HG03469 (cell line): ENCODE measurements at regions not wholly inside any gene's neighbourhood (a gene's known extent, or its start where the extent isn't known, plus 50 kb on each side); places are given as distances from the start of the nearest gene placed in this dataset.

Experiments used
- ATAC-seq: cut with Tn5 transposase; IDR thresholded peaks from one replicate; pipeline ENCODE4 v1.9.1; 2021; ENCODE audit warnings: mild to moderate bottlenecking, moderate library complexity, moderate number of reproducible peaks; ENCODE audit not compliant: unreplicated experiment

GRCh38 chr14:58780185-58780584 lies 142.4 kb downstream of the DACT1 start:
- ATAC-seq: no peak

GRCh38 chr14:58780605-58781004 lies 142.8 kb downstream of the DACT1 start:
- no peak for ATAC-seq

- no peak for ATAC-seq
Measured at GRCh38 chr14:58782011-58782410, 144.2 kb downstream of the DACT1 start.

GRCh38 chr14:58783792-58784511 lies 146.2 kb downstream of the DACT1 start:
- ATAC-seq: no peak

GRCh38 chr14:58784931-58785330 lies 147.2 kb downstream of the DACT1 start:
- ATAC-seq: no peak

- no peak for ATAC-seq
Measured at GRCh38 chr14:58785701-58786100, 147.9 kb downstream of the DACT1 start.

- no peak for ATAC-seq
Measured at GRCh38 chr14:58787592-58787991, 149.8 kb downstream of the DACT1 start.

GRCh38 chr14:58788655-58789503 lies 151.1 kb downstream of the DACT1 start:
- no peak for ATAC-seq

- no peak for ATAC-seq
Measured at GRCh38 chr14:58789736-58790135, 152.0 kb downstream of the DACT1 start.

GRCh38 chr14:58792416-58792815 lies 154.7 kb downstream of the DACT1 start:
- ATAC-seq: no peak

- ATAC-seq: no peak
Measured at GRCh38 chr14:58793131-58793740, 155.5 kb downstream of the DACT1 start.

GRCh38 chr14:58794993-58795762 lies 157.4 kb downstream of the DACT1 start:
- no peak for ATAC-seq

GRCh38 chr14:58796242-58797009 lies 158.7 kb downstream of the DACT1 start:
- ATAC-seq: no peak

GRCh38 chr14:58797010-58797429 lies 159.3 kb downstream of the DACT1 start:
- peak; percentile 74 for ATAC-seq

- no peak for ATAC-seq
Measured at GRCh38 chr14:58798173-58798572, 160.4 kb downstream of the DACT1 start.

GRCh38 chr14:58801086-58801485 lies 163.3 kb downstream of the DACT1 start:
- ATAC-seq: no peak

GRCh38 chr14:58805057-58805456 lies 167.3 kb downstream of the DACT1 start:
- ATAC-seq: no peak

GRCh38 chr14:58805605-58806409 lies 168.0 kb downstream of the DACT1 start:
- no peak for ATAC-seq

GRCh38 chr14:58807191-58807590 lies 169.4 kb downstream of the DACT1 start:
- ATAC-seq: no peak
